OCI-LY7 (cell line): ENCODE measurements at regions not wholly inside any gene's neighbourhood (a gene's known extent, or its start where the extent isn't known, plus 50 kb on each side); places are given as distances from the start of the nearest gene placed in this dataset.

Source experiments
- BruUV-seq: library from RNA; stranded (reverse); fragments of 400-500 nt; replicated peaks from 2 replicates; lab custom pipeline; 2021; lab: Mats Ljungman, UMichigan
- CTCF ChIA-PET: fragments of 300-600 bp; sonication (Branson Sonifier 250); formaldehyde crosslinking; loops from one replicate; lab custom pipeline; 2022; ENCODE audit warnings: antibody characterized with exemption; ENCODE audit not compliant: unreplicated experiment; lab: Charles Lee
- POLR2A ChIA-PET: fragments of 300-600 bp; sonication (Branson Sonifier 250); formaldehyde crosslinking; loops from one replicate; lab custom pipeline; 2022; ENCODE audit warnings: antibody characterized with exemption; lab: Charles Lee
- DNase-seq: peaks from one replicate; pipeline ENCODE4 v3.0.0-alpha.2; 2015; ENCODE audit warnings: low spot score
- H2AFZ ChIP-seq: fragments of 200-600 bp; sonication (generic), shearing (Covaris generic); 2 replicates; pipeline ENCODE4 v1.6.1; 2014; ENCODE audit warnings: mild to moderate bottlenecking, antibody characterized with exemption, low read length, moderate library complexity
- H3K27ac ChIP-seq: fragments of 200-600 bp; sonication (generic); 2 replicates; pipeline ENCODE4 v1.5.1; 2014; ENCODE audit warnings: mixed run types, low read depth, mild to moderate bottlenecking, moderate library complexity, low read length, inconsistent platforms; ENCODE audit not compliant: poor library complexity, severe bottlenecking
- H3K36me3 ChIP-seq: fragments of 200-600 bp; sonication (generic); 2 replicates; pipeline ENCODE4 v1.6.1; 2014; ENCODE audit warnings: mild to moderate bottlenecking, antibody characterized with exemption, low read length, moderate library complexity, mixed read lengths; ENCODE audit not compliant: insufficient read depth
- H3K4me1 ChIP-seq: fragments of 200-600 bp; sonication (generic); 2 replicates; pipeline ENCODE4 v1.5.1; 2014; ENCODE audit warnings: mild to moderate bottlenecking, low read length; ENCODE audit not compliant: insufficient read depth, poor library complexity, severe bottlenecking
- H3K4me2 ChIP-seq: fragments of 200-600 bp; sonication (generic); 2 replicates; pipeline ENCODE4 v1.6.1; 2014; ENCODE audit warnings: mild to moderate bottlenecking, low read length
- H3K4me3 ChIP-seq: fragments of 200-600 bp; sonication (generic); 2 replicates; pipeline ENCODE4 v1.5.1; 2014; ENCODE audit warnings: mild to moderate bottlenecking, low read depth, low read length; ENCODE audit not compliant: poor library complexity, severe bottlenecking
- H3K79me2 ChIP-seq: fragments of 200-600 bp; sonication (generic); 2 replicates; pipeline ENCODE4 v1.6.1; 2016; ENCODE audit warnings: low read depth, mild to moderate bottlenecking, low read length, moderate library complexity, mixed read lengths; ENCODE audit not compliant: insufficient read depth
- H3K9me2 ChIP-seq: fragments of 200-600 bp; sonication (generic); 2 replicates; pipeline ENCODE4 v1.6.1; 2016; ENCODE audit warnings: mild to moderate bottlenecking, low read length, mixed read lengths; ENCODE audit not compliant: insufficient read depth
- H3K9me3 ChIP-seq: fragments of 200-600 bp; sonication (generic); 2 replicates; pipeline ENCODE4 v1.6.1; 2014; ENCODE audit warnings: mild to moderate bottlenecking, mixed run types, low read length, mixed read lengths
- H4K20me1 ChIP-seq: fragments of 200-600 bp; sonication (generic); 2 replicates; pipeline ENCODE4 v1.6.1; 2014; ENCODE audit warnings: mild to moderate bottlenecking, antibody characterized with exemption, low read length, moderate library complexity, mixed read lengths; ENCODE audit not compliant: insufficient read depth
- EZH2phosphoT487 ChIP-seq: fragments of 200-600 bp; sonication (generic); IDR thresholded peaks from 2 replicates; pipeline ENCODE4 v1.6.1; 2018; ENCODE audit warnings: low read depth, borderline replicate concordance, mild to moderate bottlenecking, mixed run types, antibody characterized with exemption, low read length, moderate library complexity, mixed read lengths
- intact Hi-C: fragments of 100-400 bp; cut with micrococcal nuclease; formaldehyde crosslinking; loops from one replicate; pipeline ENCODE4 v1.10.0; 2022; ENCODE audit not compliant: unreplicated experiment
- TF ChIP-seq, protein P1 (sequence below): fragments of 200-600 bp; sonication (generic); conservative IDR thresholded peaks from 2 replicates; pipeline ENCODE4 v1.5.1; 2014; ENCODE audit warnings: mild to moderate bottlenecking, antibody characterized with exemption, low read length, moderate library complexity, mixed read lengths

DNA sequence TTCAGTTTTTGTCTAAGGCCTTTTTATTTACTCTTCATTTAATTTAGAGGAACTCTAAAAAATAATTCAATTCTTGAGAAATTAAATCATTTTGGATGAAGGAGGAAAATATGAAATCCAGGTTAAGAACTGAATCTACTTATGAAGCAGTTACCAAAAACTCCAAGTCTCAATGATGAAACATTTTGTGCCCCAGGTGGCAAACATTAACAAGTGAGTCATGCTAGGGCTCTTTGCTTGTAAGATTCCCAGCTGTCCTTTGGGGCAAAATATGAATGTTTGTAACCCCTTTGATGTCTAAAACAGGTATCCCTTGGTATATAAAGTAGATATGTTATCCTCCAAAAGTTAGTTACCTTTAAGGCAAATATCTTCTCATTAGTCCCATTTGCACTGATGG lies 202.4 kb downstream of the NEDD1 start:
- POLR2A ChIA-PET = interaction anchor here (0.7 to 1.9 kb wide), 2 partner anchors 21 to 97 kb away, joined by 5 read pairs; no protein-coding TSS in a partner anchor
- no peaks in the 10 kb centered on the region for H3K9me3 ChIP-seq

DNA sequence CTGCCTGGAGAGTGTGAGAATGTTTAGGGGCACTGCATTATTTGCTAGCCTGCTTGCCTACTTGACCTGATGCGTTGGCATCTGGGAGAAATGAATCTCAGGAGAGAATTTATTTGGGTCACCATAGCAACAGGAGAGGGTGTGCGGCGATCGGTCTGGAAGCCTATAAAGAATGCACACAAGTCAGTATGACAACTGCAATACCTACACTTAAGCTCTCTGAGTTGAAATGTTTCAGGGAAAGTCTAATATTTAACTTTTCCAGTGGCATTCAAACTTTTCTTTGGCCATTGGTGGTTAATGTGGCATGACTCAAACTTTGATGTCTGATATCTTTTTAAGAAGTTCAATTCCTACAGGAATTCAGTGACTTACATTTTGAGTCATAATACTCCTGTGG lies 205.1 kb downstream of the NEDD1 start:
- H3K4me1 ChIP-seq = no peaks in the 10 kb centered on the region
- ChIA-PET POLR2A (no interaction called here), CTCF (no interaction called here)

More for the DNA sequence above, 202.4 kb downstream of the NEDD1 start:
- no peak overlapping the region for H3K27ac ChIP-seq
- BruUV-seq = no TSS peak
- no peaks in the 10 kb centered on the region for H3K4me1 ChIP-seq
- CTCF ChIA-PET = no interaction called here
- no peak overlapping the region for H3K4me3 ChIP-seq
- H3K79me2 ChIP-seq = no peaks in the 10 kb centered on the region
- no peak for TF ChIP-seq EZH2phosphoT487
- TF ChIP-seq, protein P1, sequence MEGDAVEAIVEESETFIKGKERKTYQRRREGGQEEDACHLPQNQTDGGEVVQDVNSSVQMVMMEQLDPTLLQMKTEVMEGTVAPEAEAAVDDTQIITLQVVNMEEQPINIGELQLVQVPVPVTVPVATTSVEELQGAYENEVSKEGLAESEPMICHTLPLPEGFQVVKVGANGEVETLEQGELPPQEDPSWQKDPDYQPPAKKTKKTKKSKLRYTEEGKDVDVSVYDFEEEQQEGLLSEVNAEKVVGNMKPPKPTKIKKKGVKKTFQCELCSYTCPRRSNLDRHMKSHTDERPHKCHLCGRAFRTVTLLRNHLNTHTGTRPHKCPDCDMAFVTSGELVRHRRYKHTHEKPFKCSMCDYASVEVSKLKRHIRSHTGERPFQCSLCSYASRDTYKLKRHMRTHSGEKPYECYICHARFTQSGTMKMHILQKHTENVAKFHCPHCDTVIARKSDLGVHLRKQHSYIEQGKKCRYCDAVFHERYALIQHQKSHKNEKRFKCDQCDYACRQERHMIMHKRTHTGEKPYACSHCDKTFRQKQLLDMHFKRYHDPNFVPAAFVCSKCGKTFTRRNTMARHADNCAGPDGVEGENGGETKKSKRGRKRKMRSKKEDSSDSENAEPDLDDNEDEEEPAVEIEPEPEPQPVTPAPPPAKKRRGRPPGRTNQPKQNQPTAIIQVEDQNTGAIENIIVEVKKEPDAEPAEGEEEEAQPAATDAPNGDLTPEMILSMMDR = no peak
- no peak overlapping the region for H3K4me2 ChIP-seq
- no peak overlapping the region for H2AFZ ChIP-seq
- no peaks in the 10 kb centered on the region for H4K20me1 ChIP-seq
- no peak for DNase-seq
- intact Hi-C loops = no loop called here
- H3K9me2 ChIP-seq = no peaks in the 10 kb centered on the region
- no peaks in the 10 kb centered on the region for H3K36me3 ChIP-seq

DNA sequence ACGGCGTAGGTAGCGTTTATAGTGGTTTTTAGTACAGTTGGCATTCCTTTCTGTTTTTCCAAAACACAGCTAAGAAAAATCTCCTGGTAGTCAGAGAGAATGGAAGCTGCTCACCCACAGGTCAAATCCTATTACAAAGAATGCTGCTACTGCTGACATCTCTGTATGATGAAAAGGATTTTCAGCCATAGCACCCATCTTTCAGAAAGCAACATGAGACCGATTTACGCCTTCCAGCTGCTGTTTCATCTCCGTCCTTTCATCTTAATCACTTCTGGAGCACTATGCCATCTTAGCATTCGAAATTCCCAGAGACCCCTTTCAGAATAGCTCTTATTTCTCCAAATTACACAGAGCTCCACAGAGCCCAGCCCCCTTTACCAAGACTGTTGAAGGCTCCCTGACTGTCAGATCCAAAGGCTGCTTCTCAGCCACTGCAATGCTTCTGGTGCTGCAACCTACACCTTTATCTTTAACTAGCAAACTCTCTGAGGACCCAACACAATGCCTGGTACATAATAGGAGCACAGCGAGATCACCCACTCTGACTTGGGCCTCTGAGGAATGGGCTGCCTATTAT lies 211.8 kb downstream of the NEDD1 start:
- Histone ChIP-seq H4K20me1 (no peaks in the 10 kb centered on the region), H3K79me2 (no peaks in the 10 kb centered on the region), H2AFZ (no peak overlapping the region), H3K27ac (no peak overlapping the region), H3K9me2 (no peaks in the 10 kb centered on the region), H3K36me3 (no peaks in the 10 kb centered on the region), H3K4me3 (no peak overlapping the region), H3K4me2 (no peak overlapping the region), H3K9me3 (no peaks in the 10 kb centered on the region), H3K4me1 (no peaks in the 10 kb centered on the region)
- DNase-seq = no peak
- ChIA-PET CTCF (no interaction called here), POLR2A (interaction anchor here (0.5 to 0.7 kb wide), 2 partner anchors 225 to 936 kb away, joined by 3 read pairs; no protein-coding TSS in a partner anchor)
- TF ChIP-seq, protein P1 = no peak
- no peak for TF ChIP-seq EZH2phosphoT487
- BruUV-seq = no TSS peak
- intact Hi-C loops = no loop called here

More for the DNA sequence above, 205.1 kb downstream of the NEDD1 start:
- BruUV-seq = no TSS peak
- no peaks in the 10 kb centered on the region for H3K79me2 ChIP-seq
- H3K4me2 ChIP-seq = no peak overlapping the region
- no peak overlapping the region for H3K4me3 ChIP-seq
- no peaks in the 10 kb centered on the region for H3K9me2 ChIP-seq
- no peaks in the 10 kb centered on the region for H3K36me3 ChIP-seq
- no peak overlapping the region for H3K27ac ChIP-seq
- intact Hi-C loops = no loop called here
- H2AFZ ChIP-seq = no peak overlapping the region
- no peak for DNase-seq
- H4K20me1 ChIP-seq = no peaks in the 10 kb centered on the region
- no peaks in the 10 kb centered on the region for H3K9me3 ChIP-seq
- TF ChIP-seq EZH2phosphoT487 = no peak
- TF ChIP-seq, protein P1 = no peak
